ENCODE measurements at regions not wholly inside any gene's neighbourhood (a gene's known extent, or its start where the extent isn't known, plus 50 kb on each side); places are given as distances from the start of the nearest gene placed in this dataset.

DNA sequence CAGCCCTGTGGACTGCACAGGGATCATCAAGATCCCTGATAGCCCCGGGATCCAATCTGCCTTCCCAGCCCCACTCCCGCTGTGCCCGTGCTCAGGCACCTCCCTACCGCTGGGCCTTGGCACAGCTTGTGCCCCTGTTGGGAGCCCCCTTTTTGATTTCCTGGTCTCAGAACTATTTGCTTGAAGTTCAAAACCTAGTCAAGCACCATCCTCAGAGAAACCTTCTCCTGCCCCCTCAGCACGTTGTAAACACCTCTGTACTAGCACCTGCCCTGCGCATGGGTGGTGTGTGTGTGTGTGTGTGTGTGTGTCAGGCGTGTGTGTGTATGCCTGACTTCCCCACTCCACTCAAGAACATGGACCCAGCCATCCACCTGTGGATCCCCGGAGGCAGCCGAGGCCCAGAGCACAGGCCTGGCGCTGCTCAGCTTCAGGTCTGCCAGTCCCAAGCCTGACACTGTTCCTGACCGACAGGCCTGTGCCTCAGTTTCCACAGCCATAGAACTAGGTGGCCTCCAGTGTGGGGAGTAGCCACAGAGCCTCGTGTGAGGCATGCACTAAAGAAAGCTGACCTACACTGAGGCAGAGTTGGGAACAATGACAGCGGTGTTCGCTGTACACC lies 65.5 kb downstream of the ADRA2C start:
- DNase-seq (ENCODE audit: low read depth) = no peak

DNA sequence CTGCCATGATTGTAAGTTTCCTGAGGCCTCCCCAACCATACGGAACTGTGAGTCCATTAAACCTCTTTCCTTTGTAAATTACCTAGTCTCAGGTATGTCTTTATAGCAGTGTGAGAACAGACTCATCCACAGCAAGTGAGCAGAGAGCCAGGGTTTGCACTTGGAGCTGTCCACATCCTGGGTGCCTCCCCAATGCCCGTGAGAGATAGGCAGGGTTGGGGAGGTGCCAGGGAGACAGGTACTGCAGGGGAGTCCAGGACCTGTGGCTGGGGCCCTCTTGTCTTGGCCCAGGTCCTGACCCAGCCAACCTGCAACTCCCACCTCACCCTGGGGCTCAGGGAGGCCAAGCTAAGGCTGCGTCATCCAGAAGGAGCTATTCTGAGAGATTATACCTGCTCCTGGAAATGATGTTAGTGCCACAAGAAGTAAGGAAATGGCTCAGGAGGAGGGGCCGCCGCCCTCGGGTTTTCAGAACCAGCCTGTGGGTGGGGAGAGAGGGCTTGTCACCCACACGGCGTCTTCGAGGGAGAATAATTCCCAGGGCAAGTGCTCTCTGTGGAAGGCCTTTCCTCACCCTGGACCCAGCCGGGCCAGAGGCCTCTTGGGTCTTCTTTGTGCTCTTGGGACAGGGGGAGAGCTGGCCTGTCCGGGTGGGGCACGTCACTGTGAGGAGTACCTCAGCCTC lies 66.5 kb downstream of the ADRA2C start:
- no peak for DNase-seq (ENCODE audit: low read depth)

DNA sequence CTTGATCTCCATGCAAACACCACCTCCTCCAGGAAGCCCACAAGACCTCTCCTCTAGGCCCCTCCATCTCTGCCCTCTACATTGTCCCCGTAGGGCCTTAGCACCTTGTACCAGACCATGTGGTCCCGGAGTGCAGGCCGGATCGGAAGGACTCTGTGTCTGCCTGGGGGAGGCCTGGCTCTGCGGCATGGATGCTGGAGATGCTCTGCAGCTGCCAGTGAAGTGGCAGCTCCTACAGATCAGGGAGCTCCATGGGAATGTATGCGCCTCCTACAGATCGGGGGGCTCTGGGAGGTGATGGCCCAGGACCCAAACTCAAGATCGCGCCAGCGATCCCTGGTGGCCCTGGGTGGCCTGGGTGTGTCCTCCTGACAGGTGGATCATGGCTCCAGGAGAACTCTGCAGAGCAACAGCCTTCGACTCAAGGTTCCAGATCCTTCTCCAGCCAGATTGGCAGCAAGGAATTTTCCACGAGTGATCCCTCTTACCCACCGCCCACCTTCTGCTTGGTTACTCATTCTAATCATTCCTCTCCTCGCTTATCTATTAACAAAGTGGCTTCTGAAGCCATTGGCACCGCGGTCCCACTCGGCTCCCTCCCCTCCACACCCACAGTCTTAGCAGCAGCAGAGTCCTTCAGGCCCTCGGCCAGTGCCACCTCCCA lies 67.3 kb downstream of the ADRA2C start:
- no peak for DNase-seq (ENCODE audit: low read depth)

DNA sequence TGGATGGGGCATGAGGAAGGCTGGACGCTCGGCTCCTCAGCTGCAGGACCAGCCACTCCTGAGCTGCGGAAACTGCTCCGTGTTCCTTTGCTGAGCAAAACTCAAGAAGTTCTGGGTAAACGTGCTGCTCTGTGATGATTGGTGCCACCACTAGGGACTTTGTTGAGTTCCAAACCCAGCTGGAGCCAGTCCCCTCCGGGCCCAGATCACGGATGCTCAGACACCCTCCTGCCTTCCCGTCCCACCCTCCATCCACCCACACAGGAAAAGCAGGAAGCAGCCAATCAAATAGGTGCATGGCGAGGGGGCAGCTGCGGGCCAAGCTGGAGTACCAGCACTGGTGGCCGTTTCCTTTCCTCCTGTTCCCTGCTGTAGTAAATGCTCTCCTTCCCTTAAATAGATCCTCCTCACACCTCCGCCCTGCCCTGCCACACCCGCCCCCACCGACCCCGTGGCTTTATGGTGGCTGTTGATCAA lies 68.0 kb downstream of the ADRA2C start:
- no peak for DNase-seq (ENCODE audit: low read depth)

DNA sequence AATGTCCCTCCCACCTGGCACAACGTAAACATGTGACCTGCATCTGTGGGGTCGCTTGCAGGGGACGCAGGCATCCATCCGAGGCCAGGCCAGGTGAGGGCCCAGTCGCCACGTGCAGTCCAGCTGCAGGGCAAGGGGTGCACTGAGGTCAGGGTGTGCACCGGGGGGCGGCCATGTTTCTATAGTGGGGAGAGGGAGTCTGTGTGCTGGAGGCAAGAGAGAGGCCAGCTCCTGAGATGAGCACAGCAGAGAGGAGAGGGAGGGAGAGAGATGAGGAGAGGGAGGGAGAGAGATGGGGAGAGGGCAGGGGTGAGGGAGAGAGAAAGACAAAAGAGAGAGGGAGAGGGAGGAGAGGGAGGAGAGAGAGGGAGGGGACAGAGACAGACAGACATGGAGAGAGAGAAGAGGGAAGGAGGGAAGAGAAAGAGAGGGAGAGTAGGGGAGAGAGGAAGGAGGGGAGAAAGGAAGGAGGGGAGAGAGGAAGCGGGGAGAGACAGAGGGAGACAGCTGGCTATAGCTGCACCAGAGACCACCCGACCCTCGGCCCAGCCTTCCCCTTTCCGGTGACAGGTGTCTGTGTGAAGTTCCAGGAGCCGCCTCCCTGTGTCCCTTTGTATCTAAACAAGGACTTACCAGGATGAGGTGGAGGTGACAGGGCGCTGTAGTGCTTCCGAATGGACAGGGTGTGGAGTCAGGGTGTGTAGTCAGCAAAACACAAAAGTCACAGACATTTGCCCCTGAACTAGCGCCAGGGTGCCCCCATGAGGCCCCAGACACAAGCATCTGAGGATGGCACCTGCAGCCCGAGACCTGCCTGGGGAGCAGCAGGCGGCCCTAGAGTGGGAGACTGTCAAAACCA lies 68.7 kb downstream of the ADRA2C start:
- no peak for DNase-seq (ENCODE audit: low read depth)

DNA sequence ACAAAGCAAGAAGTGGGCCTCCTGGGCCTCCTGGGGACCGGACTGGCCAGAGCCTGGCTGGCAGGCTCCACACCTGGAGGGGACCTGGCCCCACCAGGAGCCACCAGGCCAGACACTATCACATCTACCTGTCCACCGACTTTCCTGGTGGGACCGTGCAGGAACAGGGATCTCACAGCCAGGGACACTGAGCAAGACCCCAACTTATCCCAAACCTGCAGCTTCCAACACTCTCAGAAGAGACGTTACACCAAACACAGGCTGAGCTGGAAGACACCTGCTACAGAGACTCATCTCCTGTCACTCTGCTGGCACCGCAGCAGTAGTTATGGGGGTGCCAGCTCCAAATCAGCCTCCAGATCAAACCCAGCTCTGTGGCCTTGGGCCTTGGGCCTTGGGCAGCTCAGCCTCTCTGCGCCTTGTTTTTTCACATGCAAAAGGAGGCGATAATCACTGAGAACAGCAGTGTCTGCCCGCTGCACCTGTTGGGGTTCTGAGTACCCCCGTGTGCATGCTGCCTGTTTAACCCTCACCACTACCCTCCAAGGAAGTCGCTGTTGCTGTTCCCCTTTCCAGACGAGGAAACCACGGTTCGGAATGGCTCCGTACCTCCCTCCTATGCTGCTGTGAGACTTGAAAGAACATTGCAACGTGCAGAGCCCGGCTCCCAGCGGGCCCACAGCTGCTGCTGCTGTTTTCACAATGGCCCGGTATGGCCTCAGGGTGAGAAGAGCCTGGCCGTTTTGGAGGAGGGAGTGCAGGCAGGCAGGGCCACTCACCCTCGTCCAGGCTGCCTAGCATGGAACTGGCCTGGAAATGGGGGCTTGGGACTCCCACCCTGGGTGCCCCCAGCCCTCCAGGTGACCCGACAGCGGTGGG lies 69.6 kb downstream of the ADRA2C start:
- no peak for DNase-seq (ENCODE audit: low read depth)

DNA sequence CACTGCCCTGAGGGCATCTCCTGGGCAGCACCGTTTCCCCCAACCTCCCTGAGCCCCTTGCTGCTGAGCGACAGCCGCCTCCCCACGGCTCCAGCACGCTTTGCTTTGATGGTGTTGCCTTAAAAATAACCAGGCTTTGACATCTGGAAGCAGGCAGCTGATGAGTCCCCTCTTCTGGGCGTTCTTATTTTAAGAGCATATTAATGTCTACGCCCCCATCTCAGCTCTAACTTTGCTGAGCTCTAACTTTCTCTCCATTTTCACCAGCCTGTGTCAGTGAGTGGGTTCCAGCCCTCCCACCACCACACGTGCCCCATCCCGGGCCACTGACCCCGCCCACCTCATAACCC lies 70.2 kb downstream of the ADRA2C start:
- no peak for DNase-seq (ENCODE audit: low read depth)

DNA sequence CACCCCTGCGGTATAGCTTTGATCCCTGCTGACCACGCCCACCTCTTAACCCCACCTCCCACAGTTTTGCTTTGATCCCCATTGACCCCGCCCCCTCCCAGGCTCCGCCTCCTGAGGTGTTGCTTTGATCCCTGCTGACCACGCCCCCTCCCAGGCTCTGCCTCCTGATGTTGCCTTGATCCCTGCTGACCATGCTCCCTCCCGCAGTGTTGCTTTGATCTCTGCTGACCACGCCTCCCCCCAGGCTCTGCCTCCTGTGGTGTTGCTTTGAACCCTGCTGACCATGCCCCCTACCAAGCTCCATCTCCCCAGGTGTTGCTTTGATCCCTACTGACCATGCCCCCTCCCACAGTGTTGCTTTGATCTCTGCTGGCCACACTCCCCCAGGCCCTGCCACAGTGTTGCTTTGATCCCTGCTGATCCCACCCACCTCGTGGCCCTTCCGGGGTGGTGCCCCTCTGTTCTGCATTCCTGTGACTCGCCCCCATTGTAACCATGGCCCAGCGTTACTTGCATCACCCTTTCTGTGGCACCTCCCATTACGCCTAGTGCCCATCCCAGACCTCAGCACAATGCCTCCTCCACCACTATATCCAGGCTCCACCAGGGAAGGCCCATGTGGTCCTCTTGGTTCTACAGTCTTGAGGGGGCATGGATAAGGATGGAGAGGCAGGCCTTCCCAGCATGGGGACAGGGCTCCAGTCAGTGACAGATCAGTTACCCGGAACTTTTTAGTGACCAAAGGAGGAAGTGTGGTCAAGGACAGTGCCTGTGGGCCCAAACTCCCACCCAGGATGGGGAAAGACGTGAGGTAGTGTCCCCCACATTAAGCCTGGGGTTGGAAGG lies 70.8 kb downstream of the ADRA2C start:
- no peak for DNase-seq (ENCODE audit: low read depth)

DNA sequence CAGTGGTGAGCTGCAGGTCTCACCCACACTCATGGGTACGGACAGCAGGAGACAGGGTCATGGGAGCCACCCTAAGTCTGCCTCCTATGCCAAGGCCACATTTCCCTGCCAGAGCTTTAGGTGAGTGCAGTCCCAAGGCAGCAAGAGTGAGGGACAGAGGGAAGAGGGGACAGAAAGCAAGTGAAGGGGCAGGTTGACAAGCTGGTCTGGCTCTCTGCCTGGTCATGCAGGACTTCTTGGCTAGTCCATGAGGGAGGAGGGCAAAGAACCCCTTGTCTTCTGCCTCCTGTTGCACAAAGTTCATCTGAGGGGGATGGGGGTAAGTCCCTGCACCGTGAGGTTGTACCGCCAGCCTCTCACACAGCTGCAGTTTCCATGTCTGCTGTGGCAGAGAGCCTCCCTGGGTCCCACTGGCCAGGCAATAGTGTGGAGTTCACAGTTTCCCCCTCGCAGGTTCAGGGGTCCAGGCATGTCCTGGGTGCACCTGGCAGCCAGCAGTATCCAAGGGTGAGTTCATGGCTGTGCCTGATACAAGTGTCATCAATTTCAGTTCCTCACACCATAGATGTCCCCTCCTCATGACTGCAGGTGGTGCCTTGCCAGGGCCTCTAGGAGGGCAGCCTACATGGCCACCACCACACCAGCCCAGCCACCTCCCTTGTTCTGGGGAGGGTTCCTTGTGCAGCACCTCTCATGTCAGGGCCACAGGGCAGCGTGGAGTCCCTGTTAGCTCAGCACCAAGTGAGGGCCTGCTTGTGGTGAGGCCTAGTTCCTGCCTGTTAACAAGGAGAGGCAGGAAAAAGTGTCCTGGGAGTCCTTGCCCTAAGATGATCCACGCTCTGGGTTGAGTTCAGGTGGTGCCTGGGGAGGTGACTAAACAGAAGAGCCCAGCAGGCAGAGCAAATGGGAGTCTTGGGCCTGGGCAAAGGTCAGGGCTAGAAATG lies 72.5 kb downstream of the ADRA2C start:
- no peak for DNase-seq (ENCODE audit: low read depth)

DNA sequence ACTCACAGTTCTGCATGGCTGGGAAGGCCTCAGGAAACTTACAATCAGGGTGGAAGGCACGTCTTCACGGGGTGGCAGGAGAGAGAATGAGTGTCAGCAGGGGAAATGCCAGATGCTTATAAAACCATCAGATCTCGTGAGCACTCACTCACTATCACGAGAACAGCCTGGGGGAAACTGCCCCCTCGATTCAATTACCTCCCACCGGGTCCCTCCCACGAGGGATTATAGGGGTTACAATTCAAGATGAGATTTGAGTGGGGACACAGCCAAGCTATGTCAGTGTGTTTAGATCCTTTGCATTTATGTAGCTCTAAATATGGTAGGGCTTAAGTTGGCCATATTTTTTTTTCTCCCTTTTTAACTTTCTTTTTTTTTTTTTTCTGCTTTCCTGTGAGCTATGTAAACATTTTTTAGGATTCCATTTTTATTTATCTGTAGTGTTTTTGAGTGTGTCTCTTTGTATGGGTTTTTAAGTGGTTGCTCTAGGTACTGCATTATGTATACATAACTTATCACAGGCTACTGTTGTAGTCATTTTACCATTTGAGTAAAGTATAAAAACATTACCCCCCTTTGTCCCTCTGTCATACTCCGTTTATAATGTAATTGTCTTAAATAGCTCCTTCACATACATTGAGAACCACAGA lies 79.0 kb downstream of the ADRA2C start:
- no peak for DNase-seq (ENCODE audit: low read depth)

DNA sequence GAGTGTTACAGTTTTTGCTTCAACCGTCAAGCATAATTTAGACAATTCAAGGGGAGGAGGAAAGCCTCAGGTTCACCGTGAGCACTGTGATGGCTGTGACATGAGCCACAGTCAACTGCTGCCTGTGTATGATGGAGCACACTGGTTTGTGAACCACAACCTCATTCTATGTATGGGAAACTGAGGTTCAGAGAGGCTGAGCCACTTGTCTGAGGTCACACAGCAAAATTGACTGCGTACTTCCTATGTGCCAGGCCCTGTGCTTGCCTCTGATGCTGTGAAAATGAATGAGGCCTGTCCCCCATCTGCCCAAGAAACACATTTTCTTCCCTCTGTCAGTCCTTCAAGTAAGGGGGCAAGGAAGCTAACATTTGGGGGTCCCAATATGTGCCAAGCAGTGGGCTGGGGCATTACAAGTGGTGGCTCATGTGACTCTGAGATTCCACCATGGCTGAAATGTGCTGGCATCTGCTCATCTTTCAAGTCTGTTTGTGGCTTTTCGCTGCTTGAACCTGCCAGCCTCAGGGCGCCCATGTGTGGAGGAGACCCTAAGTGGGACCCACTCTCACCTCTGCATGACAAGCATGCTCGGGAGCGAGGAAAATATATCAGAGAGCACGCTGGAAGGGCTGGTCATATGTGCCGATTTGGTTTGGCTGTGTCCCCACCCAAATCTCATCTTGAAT lies 79.7 kb downstream of the ADRA2C start:
- DNase-seq (ENCODE audit: low read depth) = no peak

DNA sequence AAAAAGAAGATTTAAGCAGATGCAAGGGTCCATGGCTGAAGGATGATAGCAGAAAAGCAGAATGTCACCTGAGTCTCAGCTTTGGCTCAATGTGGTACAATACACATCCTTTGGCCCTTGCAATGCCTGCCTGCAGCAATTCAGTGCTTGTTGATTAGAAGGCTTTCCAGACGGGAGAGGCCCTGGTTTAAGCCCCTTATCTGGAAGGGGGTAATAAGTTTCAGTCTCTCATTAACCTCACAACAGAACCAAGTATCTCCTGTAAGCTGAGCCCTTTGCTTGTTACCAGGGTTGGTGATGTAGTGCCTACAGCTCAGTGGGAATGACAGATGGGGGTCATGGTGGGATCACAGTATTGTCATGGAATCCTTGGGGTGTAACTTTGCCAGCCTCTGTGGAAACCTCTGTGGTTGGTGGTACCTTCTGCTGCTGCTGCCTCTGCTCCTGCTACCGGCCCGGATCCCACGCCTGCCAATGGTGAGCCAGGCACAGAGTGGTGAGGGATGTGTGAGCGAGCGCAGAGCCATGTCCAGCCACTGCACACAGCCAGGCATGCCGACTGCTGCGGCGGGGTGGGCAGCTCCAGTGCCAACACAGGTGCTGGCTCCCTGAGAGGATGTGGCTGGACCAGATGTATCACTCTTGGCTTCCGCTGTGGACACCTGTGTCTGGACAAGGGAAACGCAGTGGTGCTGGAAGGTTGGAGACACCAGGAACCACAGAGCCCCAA lies 81.2 kb downstream of the ADRA2C start:
- DNase-seq (ENCODE audit: low read depth) = no peak

DNA sequence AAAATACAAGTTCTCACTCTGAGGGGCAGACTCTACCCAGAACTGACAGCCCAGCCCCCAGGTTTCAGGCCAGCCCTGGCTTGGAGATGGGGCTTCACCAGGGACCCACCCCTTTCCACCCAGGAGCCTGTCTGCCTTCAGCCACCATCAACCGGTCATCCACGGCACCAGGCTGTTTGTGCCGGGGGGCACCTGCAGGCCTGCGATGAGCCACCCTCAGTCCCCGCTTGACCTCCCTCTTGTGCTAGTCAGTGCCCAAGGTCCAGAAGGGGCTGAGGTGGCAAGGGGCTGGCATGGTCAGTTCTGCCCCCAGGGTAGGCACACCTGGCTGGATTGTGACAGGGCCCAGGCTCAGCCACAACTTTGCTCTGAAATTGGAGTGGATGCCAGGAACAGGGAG lies 82.1 kb downstream of the ADRA2C start:
- no peak for DNase-seq (ENCODE audit: low read depth)

DNA sequence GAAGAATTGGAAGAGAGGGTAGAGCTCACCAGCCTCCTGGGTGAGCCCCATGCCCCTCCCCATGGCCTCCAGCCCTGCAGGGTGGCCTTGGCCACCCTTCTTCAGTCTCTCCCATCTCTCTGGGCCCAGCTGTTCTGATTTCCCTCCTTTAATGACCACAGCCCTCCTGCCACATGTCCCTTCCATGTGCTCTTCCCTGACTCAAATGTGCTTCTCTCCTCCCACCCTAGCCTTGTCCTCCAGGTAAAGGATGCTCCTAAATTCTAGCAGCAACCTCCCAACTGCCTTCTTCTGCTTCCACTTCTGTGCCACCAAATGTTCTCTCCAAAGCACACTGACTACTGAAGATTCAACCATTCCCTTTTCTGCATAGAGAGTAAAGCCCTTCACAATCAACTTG lies 83.0 kb downstream of the ADRA2C start:
- DNase-seq (ENCODE audit: low read depth) = no peak

DNA sequence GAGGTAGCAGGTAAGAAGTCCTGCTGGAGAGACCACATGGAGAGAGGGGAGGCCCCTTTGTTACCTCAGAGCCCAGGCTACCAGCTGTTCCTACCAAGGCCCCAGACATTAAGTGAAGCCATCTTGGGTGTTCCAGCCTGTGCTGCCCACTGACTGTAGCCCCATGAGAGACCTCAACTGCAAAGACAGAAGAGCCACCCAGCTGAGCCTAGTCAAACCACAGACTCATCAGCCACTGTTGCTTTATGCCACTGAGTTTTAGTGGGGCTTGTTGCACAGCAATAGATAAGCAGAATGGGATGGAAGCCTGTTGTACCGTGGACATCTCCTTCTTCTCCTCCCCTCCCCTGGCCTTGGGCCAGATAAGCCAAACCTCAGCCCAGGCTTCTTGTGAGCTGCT lies 83.9 kb downstream of the ADRA2C start:
- DNase-seq (ENCODE audit: low read depth) = no peak

DNA sequence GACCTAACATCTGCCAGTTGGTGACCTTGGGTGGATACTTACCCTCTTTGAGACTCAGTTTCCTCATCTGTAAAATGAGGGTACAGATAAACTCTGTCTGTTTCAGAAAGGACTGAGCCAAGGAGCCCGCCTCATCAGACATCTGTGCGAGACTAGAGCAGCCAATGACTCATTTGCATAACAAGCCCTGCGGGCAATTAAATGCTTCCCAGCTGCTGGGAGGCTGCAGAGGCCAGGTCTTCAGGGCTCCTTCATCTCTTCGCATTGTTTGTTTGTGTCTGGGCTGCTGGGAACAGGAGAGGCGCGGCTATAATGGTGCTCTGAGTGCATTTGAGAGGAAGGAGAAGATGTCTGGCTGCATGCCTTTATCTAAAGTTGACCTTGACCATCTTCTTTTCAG lies 85.0 kb downstream of the ADRA2C start:
- no peak for DNase-seq (ENCODE audit: low read depth)

DNA sequence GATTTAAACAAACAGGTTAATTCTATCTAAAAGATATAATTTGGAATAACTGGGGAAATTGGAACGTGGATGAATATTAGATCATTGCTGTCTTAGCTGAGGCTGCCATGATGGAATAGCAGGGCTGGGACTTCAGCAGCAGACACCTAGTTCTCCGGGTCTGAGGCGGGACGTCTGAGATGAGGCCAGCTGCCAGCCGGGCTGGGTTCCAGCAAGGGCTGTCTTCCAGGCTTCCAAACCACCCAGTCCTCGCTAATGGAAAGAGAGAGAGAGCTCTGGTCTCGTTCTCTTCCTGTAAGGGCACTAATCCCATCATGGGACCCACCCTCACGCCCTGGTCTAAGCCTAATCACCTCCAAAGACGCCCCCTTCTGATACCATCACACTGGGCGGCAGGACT lies 85.7 kb downstream of the ADRA2C start:
- no peak for DNase-seq (ENCODE audit: low read depth)

DNA sequence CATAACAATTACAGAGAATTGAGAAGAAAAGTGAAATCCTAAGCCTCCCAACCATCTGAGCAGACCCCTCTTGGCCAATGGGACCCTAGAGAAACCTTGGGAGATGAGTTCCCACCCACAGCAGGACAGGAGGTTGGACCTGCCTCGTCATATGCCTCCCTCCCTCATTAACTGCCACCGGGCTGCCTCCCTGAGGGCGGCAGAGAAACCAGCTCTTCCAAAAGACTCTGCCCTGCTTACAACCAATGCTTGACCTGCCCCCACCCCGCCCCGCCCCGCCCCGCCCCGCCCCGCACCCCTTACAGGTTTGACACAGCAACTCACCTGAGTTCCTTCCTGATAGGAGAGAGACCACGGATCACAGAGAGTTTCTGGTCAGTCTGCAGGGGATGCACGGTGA lies 86.1 kb downstream of the ADRA2C start:
- DNase-seq (ENCODE audit: low read depth) = no peak
